ENCODE measurements at regions not wholly inside any gene's neighbourhood (a gene's known extent, or its start where the extent isn't known, plus 50 kb on each side); places are given as distances from the start of the nearest gene placed in this dataset.

- Histone ChIP-seq H3K4me1 (ENCODE audit: control insufficient read depth, insufficient read depth, low read length, poor library complexity, severe bottlenecking) (peaks cover 13% of the 10 kb centered on the region), H3K36me3 (ENCODE audit: control insufficient read depth, insufficient read depth, low read length) (no peaks in the 10 kb centered on the region), H3K9me3 (ENCODE audit: control insufficient read depth, low read length) (no peaks in the 10 kb centered on the region), H3K4me3 (ENCODE audit: extremely low read depth, insufficient read depth, low read length, poor library complexity, severe bottlenecking) (no peak overlapping the region), H3K27ac (ENCODE audit: low read depth, low read length, severe bottlenecking) (no peak overlapping the region)
- 80 to 93% methylated on average over 1 of the region's 4 CpGs for WGBS, 2 experiments (ENCODE audit: insufficient coverage in 2 of 2)
Measured at GRCh38 chr17:12485361-12485906, 180.3 kb upstream of the MYOCD start.

- WGBS, 2 experiments (ENCODE audit: insufficient coverage in 2 of 2), result 80 to 83% methylated on average over 1 to 2 of the region's 3 CpGs
- no peak overlapping the region for H3K4me3 ChIP-seq (ENCODE audit: extremely low read depth, insufficient read depth, low read length, poor library complexity, severe bottlenecking)
- H3K36me3 ChIP-seq (ENCODE audit: control insufficient read depth, insufficient read depth, low read length), result no peaks in the 10 kb centered on the region
- H3K4me1 ChIP-seq (ENCODE audit: control insufficient read depth, insufficient read depth, low read length, poor library complexity, severe bottlenecking), result peaks cover 13% of the 10 kb centered on the region
- H3K9me3 ChIP-seq (ENCODE audit: control insufficient read depth, low read length), result no peaks in the 10 kb centered on the region
- H3K27ac ChIP-seq (ENCODE audit: low read depth, low read length, severe bottlenecking), result no peak overlapping the region
Measured at GRCh38 chr17:12489325-12489724, 176.4 kb upstream of the MYOCD start.

DNA sequence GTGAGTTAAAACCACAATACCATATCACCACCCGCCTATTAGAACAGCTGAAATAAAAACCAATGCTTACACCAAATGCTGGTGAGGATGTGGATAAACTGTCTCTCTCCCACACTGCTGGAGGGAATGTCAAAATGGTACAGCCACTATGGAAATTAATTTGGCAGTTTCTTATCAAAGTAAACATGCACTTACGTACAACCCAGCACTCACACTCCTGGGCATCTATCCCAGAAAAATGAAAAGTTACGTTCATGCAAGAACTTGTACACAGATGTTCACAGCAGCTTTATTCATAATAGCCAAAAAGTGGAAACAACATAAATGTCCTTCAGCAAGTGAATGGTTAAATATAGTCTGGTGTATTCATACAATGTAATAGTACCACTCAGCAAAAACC is 173.2 kb upstream of the MYOCD start:
- 83 to 100% methylated on average over 2 of the region's 3 CpGs for WGBS, 2 experiments (ENCODE audit: insufficient coverage in 2 of 2)

GRCh38 chr17:12505866-12506265 is 159.8 kb upstream of the MYOCD start:
- peaks cover 5% of the 10 kb centered on the region for H3K4me1 ChIP-seq (ENCODE audit: control insufficient read depth, insufficient read depth, low read length, poor library complexity, severe bottlenecking)
- H3K36me3 ChIP-seq (ENCODE audit: control insufficient read depth, insufficient read depth, low read length), result no peaks in the 10 kb centered on the region
- H3K4me3 ChIP-seq (ENCODE audit: extremely low read depth, insufficient read depth, low read length, poor library complexity, severe bottlenecking), result no peak overlapping the region
- 96% methylated on average over 2 of the region's 2 CpGs; no CpG with 5 or more reads in 1 of the 2 experiments for WGBS, 2 experiments (ENCODE audit: insufficient coverage in 2 of 2)
- H3K27ac ChIP-seq (ENCODE audit: low read depth, low read length, severe bottlenecking), result no peak overlapping the region
- H3K9me3 ChIP-seq (ENCODE audit: control insufficient read depth, low read length), result no peaks in the 10 kb centered on the region

More for the DNA sequence above, 173.2 kb upstream of the MYOCD start:
- Histone ChIP-seq H3K9me3 (ENCODE audit: control insufficient read depth, low read length) (no peaks in the 10 kb centered on the region), H3K36me3 (ENCODE audit: control insufficient read depth, insufficient read depth, low read length) (no peaks in the 10 kb centered on the region), H3K4me1 (ENCODE audit: control insufficient read depth, insufficient read depth, low read length, poor library complexity, severe bottlenecking) (peaks cover 6% of the 10 kb centered on the region), H3K4me3 (ENCODE audit: extremely low read depth, insufficient read depth, low read length, poor library complexity, severe bottlenecking) (no peak overlapping the region), H3K27ac (ENCODE audit: low read depth, low read length, severe bottlenecking) (no peak overlapping the region)

DNA sequence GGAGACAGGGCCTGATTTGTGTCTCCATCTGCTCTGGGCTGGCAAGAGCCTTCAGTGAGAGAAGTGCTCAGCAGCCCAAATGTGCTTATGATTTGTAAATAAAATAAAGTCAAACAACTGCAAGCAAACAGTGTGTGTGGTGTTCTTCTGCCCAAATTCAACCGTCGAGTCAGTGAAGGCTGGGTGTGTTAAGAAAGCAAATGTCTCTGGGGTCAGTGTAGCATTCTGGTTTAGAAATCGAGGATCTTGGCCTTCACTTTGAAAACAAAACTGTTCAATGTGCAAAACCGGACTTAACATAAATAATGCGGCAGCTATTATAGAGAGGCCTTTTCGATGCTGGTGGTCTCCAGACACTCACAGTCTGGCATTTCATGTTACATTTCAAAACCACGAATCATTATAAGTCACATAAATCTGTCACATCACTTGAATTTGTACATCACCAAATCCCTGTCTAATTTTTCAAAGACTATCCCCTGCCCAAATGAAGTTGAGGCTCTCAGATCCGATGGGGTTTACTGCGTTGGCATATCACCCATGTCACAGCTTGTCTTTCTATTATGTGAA is 158.6 kb upstream of the MYOCD start:
- Histone ChIP-seq H3K9me3 (ENCODE audit: control insufficient read depth, low read length) (no peaks in the 10 kb centered on the region), H3K4me1 (ENCODE audit: control insufficient read depth, insufficient read depth, low read length, poor library complexity, severe bottlenecking) (peaks cover 5% of the 10 kb centered on the region), H3K36me3 (ENCODE audit: control insufficient read depth, insufficient read depth, low read length) (no peaks in the 10 kb centered on the region), H3K27ac (ENCODE audit: low read depth, low read length, severe bottlenecking) (no peak overlapping the region), H3K4me3 (ENCODE audit: extremely low read depth, insufficient read depth, low read length, poor library complexity, severe bottlenecking) (no peak overlapping the region)
- WGBS, 2 experiments (ENCODE audit: insufficient coverage in 2 of 2), result 89 to 94% methylated on average over 7 of the region's 9 CpGs

DNA sequence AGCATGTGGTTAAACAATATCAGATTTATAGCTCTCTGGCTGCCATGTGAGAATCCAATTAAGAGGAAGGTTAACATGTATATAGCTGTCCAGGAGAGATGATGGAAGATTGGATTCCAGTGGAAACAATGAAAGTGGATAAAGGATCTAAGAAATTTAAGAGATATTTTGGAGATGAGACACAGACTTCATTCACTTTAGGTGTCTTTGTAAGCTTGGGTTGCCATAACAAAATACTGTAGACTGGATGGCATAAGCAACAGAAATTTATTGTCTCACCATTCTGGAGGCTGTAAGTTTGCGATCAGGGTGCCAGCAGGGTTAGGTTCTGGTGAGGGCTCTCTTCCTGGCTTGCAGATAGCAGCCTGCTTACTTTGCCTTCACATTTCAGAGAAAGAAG is 155.9 kb upstream of the MYOCD start:
- H3K4me1 ChIP-seq (ENCODE audit: control insufficient read depth, insufficient read depth, low read length, poor library complexity, severe bottlenecking), result peaks cover 5% of the 10 kb centered on the region
- H3K27ac ChIP-seq (ENCODE audit: low read depth, low read length, severe bottlenecking), result no peak overlapping the region
- H3K9me3 ChIP-seq (ENCODE audit: control insufficient read depth, low read length), result no peaks in the 10 kb centered on the region
- H3K36me3 ChIP-seq (ENCODE audit: control insufficient read depth, insufficient read depth, low read length), result no peaks in the 10 kb centered on the region
- 83 to 100% methylated on average over 1 of the region's 1 CpG for WGBS, 2 experiments (ENCODE audit: insufficient coverage in 2 of 2)
- no peak overlapping the region for H3K4me3 ChIP-seq (ENCODE audit: extremely low read depth, insufficient read depth, low read length, poor library complexity, severe bottlenecking)

- no peak overlapping the region for H3K27ac ChIP-seq (ENCODE audit: low read depth, low read length, severe bottlenecking)
- no peaks in the 10 kb centered on the region for H3K36me3 ChIP-seq (ENCODE audit: control insufficient read depth, insufficient read depth, low read length)
- 80 to 86% methylated on average over 1 of the region's 3 CpGs for WGBS, 2 experiments (ENCODE audit: insufficient coverage in 2 of 2)
Measured at GRCh38 chr17:12510535-12510934, 155.2 kb upstream of the MYOCD start.

DNA sequence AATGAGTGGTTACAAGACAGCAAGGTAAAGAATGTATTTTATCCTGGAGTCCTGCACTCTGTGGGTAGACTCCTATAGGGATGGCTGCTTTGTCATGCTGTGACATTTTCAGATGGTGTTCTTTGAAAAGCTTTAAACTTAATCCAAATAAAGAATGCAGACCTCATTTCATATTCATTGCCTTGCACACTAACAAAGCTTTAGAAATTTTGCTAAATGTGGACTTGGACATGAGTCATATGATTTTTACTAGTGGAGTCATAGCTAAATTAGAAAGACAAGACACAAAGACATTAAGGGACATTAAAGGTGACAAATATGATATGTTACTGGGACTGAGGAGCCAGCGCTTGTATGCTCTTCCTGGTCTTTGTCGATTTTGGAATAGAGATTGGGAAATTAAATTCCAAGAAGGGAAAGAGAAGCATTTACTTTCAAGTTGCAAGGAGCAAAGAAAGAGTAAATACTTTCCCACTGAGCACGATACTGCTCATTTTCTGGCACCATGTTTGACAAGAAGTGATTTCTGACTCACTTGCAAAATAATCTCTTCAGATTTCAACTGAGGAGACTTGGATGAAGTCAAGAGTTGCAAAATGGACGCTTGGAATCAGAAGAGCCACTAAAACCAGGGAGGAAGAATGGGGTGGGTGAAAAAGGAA is 152.9 kb upstream of the MYOCD start:
- no peak overlapping the region for H3K4me3 ChIP-seq (ENCODE audit: extremely low read depth, insufficient read depth, low read length, poor library complexity, severe bottlenecking)
- H3K27ac ChIP-seq (ENCODE audit: low read depth, low read length, severe bottlenecking), result no peak overlapping the region
- H3K36me3 ChIP-seq (ENCODE audit: control insufficient read depth, insufficient read depth, low read length), result no peaks in the 10 kb centered on the region
- 86 to 100% methylated on average over 2 to 3 of the region's 4 CpGs for WGBS, 2 experiments (ENCODE audit: insufficient coverage in 2 of 2)
- H3K4me1 ChIP-seq (ENCODE audit: control insufficient read depth, insufficient read depth, low read length, poor library complexity, severe bottlenecking), result peaks cover 5% of the 10 kb centered on the region
- H3K9me3 ChIP-seq (ENCODE audit: control insufficient read depth, low read length), result no peaks in the 10 kb centered on the region

More at GRCh38 chr17:12510535-12510934, 155.2 kb upstream of the MYOCD start:
- H3K9me3 ChIP-seq (ENCODE audit: control insufficient read depth, low read length), result no peaks in the 10 kb centered on the region
- peaks cover 5% of the 10 kb centered on the region for H3K4me1 ChIP-seq (ENCODE audit: control insufficient read depth, insufficient read depth, low read length, poor library complexity, severe bottlenecking)
- no peak overlapping the region for H3K4me3 ChIP-seq (ENCODE audit: extremely low read depth, insufficient read depth, low read length, poor library complexity, severe bottlenecking)

GRCh38 chr17:12514596-12514995 is 151.1 kb upstream of the MYOCD start:
- H3K36me3 ChIP-seq (ENCODE audit: control insufficient read depth, insufficient read depth, low read length), result no peaks in the 10 kb centered on the region

GRCh38 chr17:12519956-12520594 is 145.6 kb upstream of the MYOCD start:
- Histone ChIP-seq H3K9me3 (ENCODE audit: control insufficient read depth, low read length) (no peaks in the 10 kb centered on the region), H3K4me1 (ENCODE audit: control insufficient read depth, insufficient read depth, low read length, poor library complexity, severe bottlenecking) (peaks cover 16% of the 10 kb centered on the region), H3K36me3 (ENCODE audit: control insufficient read depth, insufficient read depth, low read length) (no peaks in the 10 kb centered on the region), H3K4me3 (ENCODE audit: extremely low read depth, insufficient read depth, low read length, poor library complexity, severe bottlenecking) (no peak overlapping the region), H3K27ac (ENCODE audit: low read depth, low read length, severe bottlenecking) (no peak overlapping the region)
- 95 to 98% methylated on average over 5 to 6 of the region's 7 CpGs for WGBS, 2 experiments (ENCODE audit: insufficient coverage in 2 of 2)

More at GRCh38 chr17:12514596-12514995, 151.1 kb upstream of the MYOCD start:
- H3K27ac ChIP-seq (ENCODE audit: low read depth, low read length, severe bottlenecking), result no peak overlapping the region
- H3K4me1 ChIP-seq (ENCODE audit: control insufficient read depth, insufficient read depth, low read length, poor library complexity, severe bottlenecking), result peaks cover 5% of the 10 kb centered on the region
- H3K9me3 ChIP-seq (ENCODE audit: control insufficient read depth, low read length), result no peaks in the 10 kb centered on the region
- 97 to 100% methylated on average over 3 to 4 of the region's 5 CpGs for WGBS, 2 experiments (ENCODE audit: insufficient coverage in 2 of 2)
- no peak overlapping the region for H3K4me3 ChIP-seq (ENCODE audit: extremely low read depth, insufficient read depth, low read length, poor library complexity, severe bottlenecking)

Data from mesodermal cell (in vitro differentiated cells).